Glomerular visceral epithelial cell (primary cell): ENCODE measurements at regions not wholly inside any gene's neighbourhood (a gene's known extent, or its start where the extent isn't known, plus 50 kb on each side); places are given as distances from the start of the nearest gene placed in this dataset.

Experiments
- DNase-seq: peaks from one replicate; pipeline ENCODE4 v3.0.0-alpha.2; 2016; ENCODE audit errors: extremely low spot score

GRCh38 chr16:63618896-63619485 lies 1502.9 kb downstream of the CDH11 start:
- no peak for DNase-seq

GRCh38 chr16:63617990-63618763 lies 1503.7 kb downstream of the CDH11 start:
- DNase-seq = peak; percentile 50

- DNase-seq = peak; percentile 29
These were observed 1504.5 kb downstream of the CDH11 start for GRCh38 chr16:63617047-63617989.

GRCh38 chr16:63614429-63614828 lies 1507.4 kb downstream of the CDH11 start:
- DNase-seq = no peak

- DNase-seq = peak; percentile 36
These were observed 1508.2 kb downstream of the CDH11 start for GRCh38 chr16:63613701-63614100.

GRCh38 chr16:63612462-63613227 lies 1509.2 kb downstream of the CDH11 start:
- DNase-seq = no peak

GRCh38 chr16:63606778-63607177 lies 1515.1 kb downstream of the CDH11 start:
- no peak for DNase-seq

- no peak for DNase-seq
These were observed 1519.5 kb downstream of the CDH11 start for GRCh38 chr16:63602206-63602927.

GRCh38 chr16:63596716-63597115 lies 1525.1 kb downstream of the CDH11 start:
- DNase-seq = no peak

- DNase-seq = no peak
These were observed 1529.0 kb downstream of the CDH11 start for GRCh38 chr16:63592852-63593251.

- no peak for DNase-seq
These were observed 1540.3 kb downstream of the CDH11 start for GRCh38 chr16:63581570-63581969.

GRCh38 chr16:63578791-63579190 lies 1542.6 kb upstream of the CDH8 start:
- DNase-seq = no peak

- no peak for DNase-seq
These were observed 1541.7 kb upstream of the CDH8 start for GRCh38 chr16:63577891-63578290.

GRCh38 chr16:63575041-63575440 lies 1538.8 kb upstream of the CDH8 start:
- DNase-seq = no peak

GRCh38 chr16:63568164-63568563 lies 1531.9 kb upstream of the CDH8 start:
- no peak for DNase-seq

GRCh38 chr16:63563819-63564505 lies 1527.7 kb upstream of the CDH8 start:
- DNase-seq = no peak

GRCh38 chr16:63553980-63554379 lies 1517.7 kb upstream of the CDH8 start:
- DNase-seq = no peak

GRCh38 chr16:63539276-63539675 lies 1503.0 kb upstream of the CDH8 start:
- no peak for DNase-seq

GRCh38 chr16:63530974-63531373 lies 1494.7 kb upstream of the CDH8 start:
- DNase-seq = no peak

- DNase-seq = no peak
These were observed 1494.0 kb upstream of the CDH8 start for GRCh38 chr16:63530208-63530607.
